CD4-positive, alpha-beta T cell treated with Interleukin-12 subunit alpha and Interleukin-12 subunit beta, for 1 hour (primary cell): ENCODE measurements at regions not wholly inside any gene's neighbourhood (a gene's known extent, or its start where the extent isn't known, plus 50 kb on each side); places are given as distances from the start of the nearest gene placed in this dataset.
"Not testable (repeated sequence)": the region's sequence is repeated elsewhere in the genome, so short reads cannot be mapped to it uniquely, and the experiment has no call there.

Experiments
- DNase-seq: peaks from one replicate; pipeline ENCODE4 v3.0.0-alpha.2; 2020

- no peak for DNase-seq
These were observed 425.5 kb downstream of the BRD1 start for GRCh38 chr22:49402169-49402568.

GRCh38 chr22:49400941-49401598 is 426.6 kb downstream of the BRD1 start:
- DNase-seq = no peak

- no peak for DNase-seq
These were observed 427.3 kb downstream of the BRD1 start for GRCh38 chr22:49400136-49400940.

DNA sequence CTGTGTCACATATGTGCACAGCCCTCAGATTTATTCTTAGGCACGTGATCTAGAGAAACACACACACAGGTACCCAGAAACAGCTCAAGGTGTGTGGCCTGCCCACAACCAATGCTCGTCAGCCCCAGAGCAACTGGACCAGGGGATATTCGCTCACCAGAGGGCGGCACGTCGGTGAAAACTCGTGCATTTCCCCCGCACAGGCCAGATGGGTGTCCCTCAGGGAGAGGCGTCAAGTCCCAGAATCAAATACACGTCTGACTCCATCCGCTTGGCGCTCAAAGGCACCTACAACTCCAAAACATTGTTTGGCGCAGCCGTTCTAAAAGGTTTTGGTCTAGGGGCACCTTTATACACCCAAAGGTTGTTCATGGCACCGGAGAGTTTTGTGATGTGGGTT is 429.0 kb downstream of the BRD1 start:
- no peak for DNase-seq

GRCh38 chr22:49398115-49398514 is 429.6 kb downstream of the BRD1 start:
- DNase-seq = no peak

GRCh38 chr22:49396817-49397216 is 430.9 kb downstream of the BRD1 start:
- DNase-seq = no peak

- no peak for DNase-seq
These were observed 432.1 kb downstream of the BRD1 start for GRCh38 chr22:49395617-49396016.

DNA sequence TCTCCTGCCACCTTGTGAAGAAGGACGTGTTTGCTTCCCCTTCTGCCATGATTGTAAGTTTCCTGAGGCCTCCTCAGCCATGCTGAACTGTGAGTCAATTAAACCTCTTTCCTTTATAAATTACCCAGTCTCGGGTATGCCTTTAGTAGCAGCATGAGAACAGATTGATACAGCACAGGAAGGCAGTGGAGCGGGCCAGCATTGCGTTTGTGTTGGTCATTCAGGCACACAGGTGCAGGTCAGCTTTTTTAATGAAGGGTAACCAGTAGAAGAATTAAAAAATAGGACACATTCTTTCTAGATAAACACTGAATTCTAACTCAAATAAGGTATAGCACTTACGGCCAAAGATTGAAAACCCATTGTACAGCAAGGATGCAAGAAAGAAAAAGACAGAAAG is 432.6 kb downstream of the BRD1 start:
- DNase-seq = not testable (repeated sequence)

- DNase-seq = no peak
These were observed 433.4 kb downstream of the BRD1 start for GRCh38 chr22:49394116-49394785.

- no peak for DNase-seq
These were observed 434.1 kb downstream of the BRD1 start for GRCh38 chr22:49393526-49393925.

DNA sequence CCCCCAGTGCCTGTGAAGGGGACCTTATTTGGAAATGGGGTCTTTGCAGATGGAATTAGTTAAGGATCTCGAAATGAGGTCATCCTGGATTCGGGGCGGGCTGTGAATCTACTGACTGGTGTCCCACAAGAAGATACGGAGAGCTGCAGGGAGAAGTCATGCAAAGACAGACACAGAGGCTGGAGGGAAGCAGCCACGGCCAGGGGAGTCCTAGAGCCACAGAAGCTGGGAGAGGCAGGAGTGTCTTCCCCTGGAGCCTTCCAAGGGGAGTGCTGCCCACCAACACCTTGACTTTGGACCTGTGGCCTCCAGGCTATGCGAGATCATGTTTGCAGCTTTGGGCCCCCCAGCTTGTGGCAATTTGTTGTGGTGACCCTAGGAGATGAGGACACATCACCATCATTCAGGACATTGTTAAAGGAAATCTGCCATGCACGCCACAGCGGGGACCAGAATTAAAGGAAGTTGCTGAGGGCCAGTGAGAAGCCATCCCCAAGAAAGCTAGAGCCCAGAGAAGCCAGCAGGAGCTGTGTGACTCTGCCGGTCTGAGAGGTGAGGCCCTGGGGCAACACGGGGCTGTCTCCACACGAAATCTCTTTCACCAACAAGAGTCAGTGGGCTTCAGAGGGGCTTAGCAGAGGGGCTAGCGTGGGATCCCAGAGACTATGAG is 434.7 kb downstream of the BRD1 start:
- DNase-seq = no peak

DNA sequence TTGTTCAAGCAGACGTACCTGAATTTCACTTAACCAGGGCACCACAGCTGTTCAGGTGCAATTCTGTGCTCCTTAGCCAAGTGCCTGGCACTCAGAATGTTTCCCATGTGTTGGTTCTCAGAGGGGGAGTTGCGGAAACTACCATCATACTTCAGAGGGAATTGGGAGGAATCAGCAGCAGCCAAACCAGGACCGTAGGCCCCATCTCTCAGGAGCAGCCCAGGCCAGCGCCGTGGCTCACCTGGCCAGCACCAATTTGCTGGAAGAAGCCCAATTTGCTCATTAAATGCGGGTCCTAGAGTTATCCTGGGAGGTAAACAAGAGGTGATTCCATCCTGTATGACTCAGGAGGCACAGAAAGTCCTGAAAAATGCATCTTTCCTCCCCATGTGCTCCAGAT is 435.4 kb downstream of the BRD1 start:
- no peak for DNase-seq

DNA sequence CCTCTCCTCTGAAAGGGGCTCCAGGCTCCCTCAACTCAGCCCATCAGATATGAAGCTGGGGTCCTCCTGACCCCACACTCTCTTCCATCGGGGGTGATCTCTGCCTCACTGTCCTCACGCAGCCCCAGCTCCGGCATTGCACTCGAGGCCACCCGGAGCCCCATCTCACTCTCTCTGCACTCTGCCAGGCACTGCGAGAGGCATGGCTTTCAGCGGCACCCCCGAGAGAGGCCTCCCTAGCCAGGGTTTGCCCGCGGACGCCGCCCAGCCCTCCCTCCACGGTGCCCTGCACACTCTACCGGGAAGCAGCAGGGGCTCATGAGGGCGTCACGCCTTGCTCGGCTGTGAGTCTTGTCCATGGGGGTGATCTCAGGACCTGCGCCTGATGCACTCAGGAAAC is 436.2 kb downstream of the BRD1 start:
- no peak for DNase-seq

GRCh38 chr22:49390954-49391353 is 436.7 kb downstream of the BRD1 start:
- no peak for DNase-seq

- not testable (repeated sequence) for DNase-seq
These were observed 443.8 kb downstream of the BRD1 start for GRCh38 chr22:49383909-49384308.

- no peak for DNase-seq
These were observed 445.3 kb downstream of the BRD1 start for GRCh38 chr22:49382451-49382735.

DNA sequence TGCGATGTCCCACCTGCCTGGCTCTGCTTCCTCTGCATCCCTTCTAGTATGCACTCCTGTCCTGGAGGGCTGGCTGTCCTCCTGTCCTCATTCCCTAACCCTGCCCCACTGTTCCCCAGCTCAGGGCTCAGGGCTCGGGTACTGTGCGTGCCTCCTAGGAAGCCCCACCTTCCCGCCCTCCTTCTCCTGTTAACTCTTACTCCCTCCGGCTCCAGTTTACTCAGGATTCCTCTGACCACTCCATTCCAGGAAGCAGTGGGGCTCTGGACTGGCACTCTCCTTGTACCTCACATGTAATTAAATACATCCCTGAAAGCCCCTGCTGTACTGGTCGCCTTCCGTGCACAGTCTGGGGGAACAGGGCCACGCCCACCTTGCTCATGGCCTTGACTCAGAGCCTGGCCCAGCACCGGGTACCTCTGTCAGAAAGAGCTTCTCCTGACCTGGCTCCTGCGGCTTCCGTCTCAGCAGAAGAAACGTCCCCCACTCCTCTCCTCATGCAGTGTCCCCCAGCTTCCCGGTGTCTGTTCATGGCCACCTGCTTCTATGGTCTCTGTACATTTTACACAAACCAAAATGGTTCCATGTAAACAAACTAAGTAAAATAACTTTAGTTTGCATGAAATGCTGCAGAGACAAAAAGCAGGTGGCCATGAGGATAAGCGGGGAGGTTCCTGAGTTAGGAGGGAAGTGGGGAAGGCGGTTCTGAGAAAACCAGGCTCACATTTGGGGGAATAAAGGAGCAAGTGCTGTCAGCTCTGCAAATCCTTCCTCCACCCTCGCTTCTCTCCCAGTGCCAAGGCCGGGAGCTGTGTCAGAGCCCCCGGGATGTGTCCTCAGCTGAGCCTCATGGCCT is 445.9 kb downstream of the BRD1 start:
- DNase-seq = no peak

DNA sequence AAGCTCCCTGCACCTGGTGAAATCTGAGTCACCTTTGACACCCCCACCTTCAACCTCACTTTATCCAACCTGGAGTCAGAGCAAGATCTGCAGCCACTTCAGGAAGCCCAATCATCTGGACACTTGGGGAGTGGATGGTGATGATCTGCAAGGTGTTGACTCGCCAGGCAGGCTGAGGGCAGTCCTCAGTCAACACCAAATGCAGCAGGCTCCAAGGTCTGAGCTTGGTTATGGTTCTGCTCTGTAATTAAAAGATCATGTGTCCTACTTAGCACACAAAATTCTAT is 446.9 kb downstream of the BRD1 start:
- no peak for DNase-seq

DNA sequence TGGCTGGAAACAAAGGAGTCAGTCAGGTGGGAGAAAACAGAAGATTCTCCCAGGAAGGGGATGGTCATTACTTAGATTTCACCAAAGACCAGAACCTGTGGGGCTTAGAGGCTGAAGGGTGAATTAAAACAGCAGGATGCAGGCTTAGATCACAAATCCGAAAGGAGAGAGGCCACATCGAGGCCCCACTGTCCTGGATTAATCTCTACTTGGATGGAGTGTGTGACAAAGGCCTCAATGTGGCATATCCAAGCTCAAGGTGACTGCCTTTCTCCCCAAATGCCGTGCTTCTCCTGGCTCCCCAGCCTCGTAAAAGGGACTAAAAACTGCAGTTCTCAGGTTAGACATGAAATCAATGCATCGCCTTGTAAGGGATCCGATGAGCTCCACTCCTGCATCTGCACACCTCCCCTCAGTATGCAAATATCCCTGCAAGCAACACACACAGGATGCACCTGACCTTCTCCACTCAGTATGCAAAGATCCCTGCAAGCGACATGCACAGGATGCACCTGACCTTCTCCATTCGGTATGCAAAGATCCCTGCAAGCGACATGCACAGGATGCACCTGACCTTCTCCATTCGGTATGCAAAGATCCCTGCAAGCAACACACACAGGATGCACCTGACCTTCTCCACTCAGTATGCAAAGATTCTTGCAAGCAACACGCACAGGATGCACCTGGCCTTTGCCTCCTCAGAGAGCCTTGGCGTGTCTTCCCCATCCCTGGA is 447.4 kb downstream of the BRD1 start:
- no peak for DNase-seq

DNA sequence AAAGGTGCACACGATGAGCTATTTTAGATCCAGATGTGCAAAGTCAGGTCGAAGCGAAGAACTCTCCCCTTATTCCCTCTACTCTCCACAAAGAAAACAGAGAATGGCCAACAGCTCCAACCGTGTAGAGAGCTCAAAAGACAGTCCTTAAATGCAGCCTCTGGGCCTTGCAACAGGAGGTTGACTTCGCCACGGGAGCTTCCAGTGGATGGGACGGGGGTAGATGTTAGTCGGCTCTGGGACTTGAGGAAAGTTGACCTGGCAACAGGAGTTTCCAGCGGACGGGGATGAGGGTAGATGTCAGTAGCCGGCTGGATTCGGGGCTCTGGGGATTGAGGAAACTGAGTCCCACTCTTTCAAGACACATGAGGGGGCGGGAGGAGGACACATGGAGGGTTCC is 450.4 kb downstream of the BRD1 start:
- DNase-seq = no peak

DNA sequence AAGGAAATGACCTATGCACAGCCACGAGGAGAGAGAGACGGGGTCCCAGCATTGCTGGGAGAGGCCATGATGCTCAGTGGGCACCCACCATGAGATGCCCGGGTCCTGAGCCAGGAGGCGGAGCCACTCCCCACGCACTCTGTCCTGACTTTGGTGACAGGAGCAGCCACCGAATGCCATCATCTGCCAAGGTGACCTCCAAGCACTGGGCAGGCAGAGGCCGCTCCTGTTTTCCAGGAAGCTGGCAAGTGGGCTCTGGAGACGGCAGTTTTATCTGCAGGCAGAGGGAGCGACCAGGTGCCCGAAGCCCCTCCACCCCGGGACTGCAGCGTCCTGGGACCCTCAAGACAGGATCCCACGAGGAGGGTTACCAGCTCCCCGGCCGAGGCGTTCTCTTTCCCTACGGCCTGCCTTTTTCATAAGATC is 453.9 kb downstream of the BRD1 start:
- DNase-seq = no peak

GRCh38 chr22:49373289-49373666 is 454.4 kb downstream of the BRD1 start:
- DNase-seq = no peak
